HEK293 (cell line): ENCODE measurements at regions not wholly inside any gene's neighbourhood (a gene's known extent, or its start where the extent isn't known, plus 50 kb on each side); places are given as distances from the start of the nearest gene placed in this dataset.
"Not testable (repeated sequence)": the region's sequence is repeated elsewhere in the genome, so short reads cannot be mapped to it uniquely, and the experiment has no call there.

Experiments
- CTCF ChIA-PET: fragments of 350-600 bp; formaldehyde crosslinking; extraction: SDS; loops from one replicate; lab custom pipeline; 2021; ENCODE audit warnings: antibody characterized with exemption; lab: Yijun Ruan, JAX
- POLR2A ChIA-PET: fragments of 300-600 bp; formaldehyde crosslinking; extraction: SDS; loops from one replicate; lab custom pipeline; 2020; ENCODE audit warnings: antibody characterized with exemption, inconsistent platforms; lab: Yijun Ruan, JAX
- H3K27ac ChIP-seq: fragments of 200-500 bp; sonication (Bioruptor generic); 2 replicates; pipeline ENCODE4 v1.5.1; 2014; ENCODE audit warnings: low read depth, low read length, control low read depth, inconsistent platforms; ENCODE audit errors: extremely low read depth
- H3K36me3 ChIP-seq, 2 experiments: fragments of 200-500 bp in 1 of 2; sonication (Bioruptor generic) in 1 of 2; 1 replicate in 1 of 2; 2 replicates in 1 of 2; pipeline ENCODE4 v1.5.1; 2014 to 2017; ENCODE audit warnings: inconsistent platforms in 2 of 2, low read length in 2 of 2; ENCODE audit not compliant: control insufficient read depth in 2 of 2, insufficient read depth in 1 of 2
- H3K4me1 ChIP-seq: fragments of 200-500 bp; sonication (Bioruptor generic); 2 replicates; pipeline ENCODE4 v1.5.1; 2014; ENCODE audit warnings: mild to moderate bottlenecking, low read length, inconsistent platforms; ENCODE audit not compliant: control insufficient read depth, insufficient read depth
- H3K4me3 ChIP-seq: 2 replicates; pipeline ENCODE4 v1.5.1; 2011; ENCODE audit warnings: low read depth, mild to moderate bottlenecking, control low read depth, low read length, moderate library complexity
- H3K9me3 ChIP-seq: fragments of 200-500 bp; sonication (Bioruptor generic); 2 replicates; pipeline ENCODE4 v1.5.1; 2014; ENCODE audit warnings: low read depth, low read length, inconsistent platforms; ENCODE audit not compliant: control insufficient read depth, insufficient read depth
- GLI2 ChIP-seq: fragments of 450-650 bp; formaldehyde crosslinking; IDR thresholded peaks from 2 replicates; pipeline ENCODE4; 2017; ENCODE audit warnings: missing biosample characterization, missing genetic modification characterization, low read depth, borderline replicate concordance
- ZNF112 ChIP-seq: fragments of 450-650 bp; formaldehyde crosslinking; IDR thresholded peaks from 2 replicates; pipeline ENCODE4 v1.5.0; 2017; ENCODE audit warnings: missing biosample characterization, missing genetic modification characterization
- ZNF341 ChIP-seq: fragments of 450-650 bp; formaldehyde crosslinking; IDR thresholded peaks from 2 replicates; pipeline ENCODE4; 2016; ENCODE audit warnings: low read depth, missing biosample characterization, missing genetic modification characterization
- ZNF350 ChIP-seq: fragments of 450-650 bp; formaldehyde crosslinking; IDR thresholded peaks from 2 replicates; pipeline ENCODE4 v1.5.0; 2017; ENCODE audit warnings: missing biosample characterization, mild to moderate bottlenecking, missing genetic modification characterization
- ZNF549 ChIP-seq: fragments of 450-650 bp; IDR thresholded peaks from 2 replicates; pipeline ENCODE4 v1.5.1; 2018; ENCODE audit warnings: missing biosample characterization, missing genetic modification characterization, mild to moderate bottlenecking, inconsistent platforms, moderate library complexity
- ZNF555 ChIP-seq: fragments of 450-650 bp; formaldehyde crosslinking; conservative IDR thresholded peaks from 2 replicates; pipeline ENCODE4 v1.5.1; 2017; ENCODE audit warnings: missing biosample characterization, mild to moderate bottlenecking, missing genetic modification characterization, inconsistent platforms
- ZNF621 ChIP-seq: fragments of 450-650 bp; formaldehyde crosslinking; IDR thresholded peaks from 2 replicates; pipeline ENCODE4 v1.5.1; 2017; ENCODE audit warnings: missing biosample characterization, missing genetic modification characterization
- TF ChIP-seq, protein P1 (sequence below): fragments of 450-650 bp; formaldehyde crosslinking; IDR thresholded peaks from 2 replicates; pipeline ENCODE4 v1.5.1; 2016; ENCODE audit warnings: missing biosample characterization, missing genetic modification characterization
- TF ChIP-seq, protein P2 (sequence below): fragments of 450-650 bp; formaldehyde crosslinking; IDR thresholded peaks from 2 replicates; pipeline ENCODE4 v1.5.1; 2017; ENCODE audit warnings: missing biosample characterization, missing genetic modification characterization

DNA sequence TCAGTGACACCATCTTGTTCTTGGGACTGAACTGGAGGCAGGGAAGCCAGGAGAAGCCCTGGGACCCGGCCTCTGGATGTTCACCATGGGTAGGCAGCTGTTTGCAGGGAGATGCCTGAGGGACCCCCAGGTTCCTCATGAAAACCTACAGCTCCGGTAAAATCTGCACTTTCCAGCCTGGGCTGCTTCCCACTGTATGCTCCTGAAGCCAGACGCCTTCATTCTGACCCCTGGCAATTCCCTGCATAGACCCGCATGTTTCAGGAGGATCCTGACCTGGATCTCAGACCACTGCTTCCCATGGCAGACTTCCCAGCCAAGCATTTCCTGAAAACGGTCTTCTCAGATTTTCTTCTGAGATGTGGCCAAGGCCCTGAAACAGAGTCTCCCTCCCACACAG, 306.7 kb downstream of the PREX1 start:
- POLR2A ChIA-PET: no interaction called here
- H3K4me1 ChIP-seq: no peaks in the 10 kb centered on the region
- H3K36me3 ChIP-seq: no peaks in the 10 kb centered on the region
- TF ChIP-seq ZNF112 (tag by site-specific recombination) (no peak), ZNF549 (tag by site-specific recombination) (no peak), ZNF621 (tag by site-specific recombination) (no peak), ZNF350 (tag by site-specific recombination) (no peak), ZNF555 (tag by site-specific recombination) (no peak), ZNF341 (tag by site-specific recombination) (no peak), GLI2 (tag by site-specific recombination) (no peak)
- TF ChIP-seq, protein P1, sequence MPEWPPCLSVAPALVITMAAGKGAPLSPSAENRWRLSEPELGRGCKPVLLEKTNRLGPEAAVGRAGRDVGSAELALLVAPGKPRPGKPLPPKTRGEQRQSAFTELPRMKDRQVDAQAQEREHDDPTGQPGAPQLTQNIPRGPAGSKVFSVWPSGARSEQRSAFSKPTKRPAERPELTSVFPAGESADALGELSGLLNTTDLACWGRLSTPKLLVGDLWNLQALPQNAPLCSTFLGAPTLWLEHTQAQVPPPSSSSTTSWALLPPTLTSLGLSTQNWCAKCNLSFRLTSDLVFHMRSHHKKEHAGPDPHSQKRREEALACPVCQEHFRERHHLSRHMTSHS: no peak
- no peak overlapping the region for H3K27ac ChIP-seq
- CTCF ChIA-PET: interaction anchor here (0.6 kb wide), 1 partner anchor 857 kb away, joined by 4 read pairs; no protein-coding TSS in a partner anchor
- H3K9me3 ChIP-seq: no peaks in the 10 kb centered on the region
- H3K4me3 ChIP-seq: no peak overlapping the region

GRCh38 chr20:48516196-48516595, 311.6 kb downstream of the PREX1 start:
- TF ChIP-seq, protein P2, sequence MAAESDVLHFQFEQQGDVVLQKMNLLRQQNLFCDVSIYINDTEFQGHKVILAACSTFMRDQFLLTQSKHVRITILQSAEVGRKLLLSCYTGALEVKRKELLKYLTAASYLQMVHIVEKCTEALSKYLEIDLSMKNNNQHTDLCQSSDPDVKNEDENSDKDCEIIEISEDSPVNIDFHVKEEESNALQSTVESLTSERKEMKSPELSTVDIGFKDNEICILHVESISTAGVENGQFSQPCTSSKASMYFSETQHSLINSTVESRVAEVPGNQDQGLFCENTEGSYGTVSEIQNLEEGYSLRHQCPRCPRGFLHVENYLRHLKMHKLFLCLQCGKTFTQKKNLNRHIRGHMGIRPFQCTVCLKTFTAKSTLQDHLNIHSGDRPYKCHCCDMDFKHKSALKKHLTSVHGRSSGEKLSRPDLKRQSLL (tag by site-specific recombination): peak; percentile 38; the same call in 1 of the 2 replicates
- 0 out of 2 replicates have a peak, but pooled peaks have one; percentile 30 for TF ChIP-seq ZNF341 (tag by site-specific recombination)
- ChIA-PET CTCF (interaction anchor here (0.6 to 2.1 kb wide), 2 partner anchors 104 to 621 kb away, joined by 3 to 7 read pairs; no protein-coding TSS in a partner anchor), POLR2A (interaction anchor here (0.8 kb wide), 1 partner anchor 621 kb away, joined by 9 read pairs; no protein-coding TSS in a partner anchor)
- H3K4me3 ChIP-seq, H3K27ac ChIP-seq, H3K36me3 ChIP-seq, H3K9me3 ChIP-seq, H3K4me1 ChIP-seq: not testable (repeated sequence)

DNA sequence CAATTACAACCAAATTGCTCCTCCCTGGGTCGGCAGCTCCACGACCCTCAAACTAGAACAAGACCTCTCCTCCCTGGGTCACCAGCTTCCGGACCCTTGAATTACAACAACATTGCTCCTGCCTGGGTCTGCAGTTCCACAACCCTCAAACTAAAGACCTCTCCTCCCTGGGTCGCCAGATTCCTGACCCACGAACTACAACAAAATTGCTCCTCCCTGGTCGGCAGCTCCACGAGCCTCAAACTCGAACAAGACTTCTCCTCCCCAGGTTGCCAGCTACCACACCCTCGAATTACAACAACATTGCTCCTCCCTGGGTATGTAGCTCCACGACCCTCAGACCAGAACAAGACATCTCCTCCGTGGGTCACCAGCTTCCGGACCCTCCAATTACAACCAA, 313.2 kb downstream of the PREX1 start:
- H3K27ac ChIP-seq, H3K9me3 ChIP-seq, H3K4me3 ChIP-seq, H3K36me3 ChIP-seq, POLR2A ChIA-PET, H3K4me1 ChIP-seq: not testable (repeated sequence)
- CTCF ChIA-PET: interaction anchor here (2.1 kb wide), 1 partner anchor 106 kb away, joined by 7 read pairs; no protein-coding TSS in a partner anchor

DNA sequence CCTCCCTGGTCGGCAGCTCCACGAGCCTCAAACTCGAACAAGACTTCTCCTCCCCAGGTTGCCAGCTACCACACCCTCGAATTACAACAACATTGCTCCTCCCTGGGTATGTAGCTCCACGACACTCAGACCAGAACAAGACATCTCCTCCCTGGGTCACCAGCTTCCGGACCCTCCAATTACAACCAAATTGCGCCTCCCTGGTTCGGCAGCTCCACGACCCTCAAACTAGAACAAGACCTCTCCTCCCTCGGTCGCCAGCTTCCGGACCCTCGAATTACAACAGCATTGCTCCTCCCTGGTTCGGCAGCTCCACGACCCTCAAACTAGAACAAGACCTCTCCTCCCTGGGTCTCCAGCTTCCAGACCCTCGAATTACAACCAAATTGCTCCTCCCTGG, 315.3 kb downstream of the PREX1 start:
- H3K36me3 ChIP-seq, H3K4me1 ChIP-seq, CTCF ChIA-PET, POLR2A ChIA-PET, H3K27ac ChIP-seq, H3K4me3 ChIP-seq, H3K9me3 ChIP-seq: not testable (repeated sequence)

GRCh38 chr20:48505066-48505465, 322.7 kb downstream of the PREX1 start:
- CTCF ChIA-PET, H3K36me3 ChIP-seq, H3K4me3 ChIP-seq, H3K27ac ChIP-seq, H3K4me1 ChIP-seq, H3K9me3 ChIP-seq, POLR2A ChIA-PET: not testable (repeated sequence)
